WTC11 (cell line): ENCODE measurements at regions not wholly inside any gene's neighbourhood (a gene's known extent, or its start where the extent isn't known, plus 50 kb on each side); places are given as distances from the start of the nearest gene placed in this dataset.

Source experiments
- JUN ChIP-seq: sonication (generic); formaldehyde crosslinking; IDR thresholded peaks from 2 replicates; pipeline ENCODE4 v1.8.0; 2023; ENCODE audit warnings: mild to moderate bottlenecking, missing genetic modification reagents
- PRRX2 ChIP-seq: fragments of 250-450 bp; sonication (Bioruptor Pico); IDR thresholded peaks from 2 replicates; pipeline ENCODE4 v1.8.0; 2021; ENCODE audit warnings: mild to moderate bottlenecking
- TF ChIP-seq, protein P1 (sequence below): sonication (generic); formaldehyde crosslinking; IDR thresholded peaks from 2 replicates; pipeline ENCODE4 v1.8.0; 2022; ENCODE audit warnings: mild to moderate bottlenecking, missing genetic modification reagents

- TF ChIP-seq, protein P1, sequence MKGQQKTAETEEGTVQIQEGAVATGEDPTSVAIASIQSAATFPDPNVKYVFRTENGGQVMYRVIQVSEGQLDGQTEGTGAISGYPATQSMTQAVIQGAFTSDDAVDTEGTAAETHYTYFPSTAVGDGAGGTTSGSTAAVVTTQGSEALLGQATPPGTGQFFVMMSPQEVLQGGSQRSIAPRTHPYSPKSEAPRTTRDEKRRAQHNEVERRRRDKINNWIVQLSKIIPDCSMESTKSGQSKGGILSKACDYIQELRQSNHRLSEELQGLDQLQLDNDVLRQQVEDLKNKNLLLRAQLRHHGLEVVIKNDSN (CRISPR knock-in tag), result no peak
- TF ChIP-seq PRRX2 (CRISPR knock-in tag), result no peak
- no peak for TF ChIP-seq JUN
Observed at GRCh38 chr22:48585916-48586798, 1241.5 kb downstream of the BRD1 start.
